HG02870 (cell line): ENCODE measurements at regions not wholly inside any gene's neighbourhood (a gene's known extent, or its start where the extent isn't known, plus 50 kb on each side); places are given as distances from the start of the nearest gene placed in this dataset.

Experiments
- ATAC-seq: cut with Tn5 transposase; IDR thresholded peaks from one replicate; pipeline ENCODE4 v1.9.1; 2021; ENCODE audit warnings: mild to moderate bottlenecking, moderate library complexity; ENCODE audit not compliant: unreplicated experiment

DNA sequence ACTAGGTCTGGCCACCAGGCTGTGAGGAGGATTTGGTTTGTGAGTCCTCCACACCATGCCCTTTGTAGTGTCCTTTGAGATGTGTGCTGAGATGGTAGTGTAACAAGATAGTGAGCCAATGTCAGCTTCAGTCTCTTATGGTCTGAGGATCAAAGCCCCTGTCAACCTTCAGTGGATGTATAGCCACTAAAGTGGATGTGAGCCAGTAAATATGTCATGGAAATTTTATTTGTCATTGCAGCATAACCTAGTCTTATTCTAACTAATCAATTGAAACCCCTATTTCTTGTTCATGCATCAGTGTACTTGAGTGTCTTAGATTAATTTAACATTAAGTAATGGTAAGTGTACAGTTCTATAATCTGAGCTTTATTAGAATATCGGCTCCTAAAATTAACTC, 51.0 kb upstream of the WAC start:
- no peak for ATAC-seq
